Right cardiac atrium (tissue), 5 donors: ENCODE measurements at regions not wholly inside any gene's neighbourhood (a gene's known extent, or its start where the extent isn't known, plus 50 kb on each side); places are given as distances from the start of the nearest gene placed in this dataset.

ENCODE experiments used
- ATAC-seq, 2 donors: fragments of 200-7000 bp; cut with Tn5 transposase; one replicate each; pipeline versions ENCODE4 v1.8.0 to v1.9.1; 2020; ENCODE audit warnings: moderate library complexity in 2 of 2, mild to moderate bottlenecking in 1 of 2
- DNase-seq, 3 donors: peaks; one replicate each; pipeline ENCODE4 v3.0.0-alpha.2; 2020
- H3K27ac ChIP-seq: one replicate; pipeline ENCODE4 v1.5.1; 2013; ENCODE audit warnings: mild to moderate bottlenecking, low read length, control low read depth, moderate library complexity
- H3K27me3 ChIP-seq: one replicate; pipeline ENCODE4 v1.6.1; 2013; ENCODE audit not compliant: control insufficient read depth, insufficient read depth
- H3K4me1 ChIP-seq: one replicate; pipeline ENCODE4 v1.6.1; 2013; ENCODE audit warnings: low read length; ENCODE audit not compliant: control insufficient read depth, insufficient read depth
- H3K4me3 ChIP-seq: one replicate; pipeline ENCODE4 v1.5.1; 2013; ENCODE audit warnings: low read length, control low read depth
- H3K9me3 ChIP-seq: one replicate; pipeline ENCODE4 v1.6.1; 2013; ENCODE audit warnings: low read length; ENCODE audit not compliant: control insufficient read depth
- WGBS: extraction: QIAGEN DNeasy Blood & Tissue Kit; methylation state at CpG from one replicate; pipeline ENCODE4 v1.1.7; 2013; 5-methylcytosine and 5-hydroxymethylcytosine counted together
- intact Hi-C, 4 donors: fragments of 100-400 bp; cut with DNase I; formaldehyde crosslinking; loops; one replicate each; pipeline versions ENCODE4 v1.11.0 to v1.14.0; 2022 to 2023
- donor health status: healthy with polysubstance abuse.
- donor health status: DM: no; HTN: yes; CAD: no.
- donor health status: DM: no; HTN: no; CAD: no.
- donor health status: DM: no; HTN: yes; CAD: no; lungs with severe emphysema.
- donor health status: DM: yes; HTN: yes; CAD: no.

- no peak for ATAC-seq
- Histone ChIP-seq H3K27me3 (no peaks in the 10 kb centered on the region), H3K9me3 (no peaks in the 10 kb centered on the region), H3K4me3 (no peak overlapping the region), H3K4me1 (peaks cover 2% of the 10 kb centered on the region), H3K27ac (no peak overlapping the region)
- DNase-seq = no peak
- intact Hi-C loops = no loop called here
- 92% methylated on average over 6 of the region's 6 CpGs for WGBS
Measured at GRCh38 chrX:20409991-20410390, 143.3 kb upstream of the RPS6KA3 start.

- DNase-seq = no peak
- ATAC-seq = no peak
- intact Hi-C loops = no loop called here
- Histone ChIP-seq H3K27ac (no peak overlapping the region), H3K27me3 (no peaks in the 10 kb centered on the region), H3K9me3 (no peaks in the 10 kb centered on the region), H3K4me3 (no peak overlapping the region), H3K4me1 (no peaks in the 10 kb centered on the region)
- 58% methylated on average over 3 of the region's 3 CpGs for WGBS
Measured at GRCh38 chrX:20402956-20403355, 136.2 kb upstream of the RPS6KA3 start.

DNA sequence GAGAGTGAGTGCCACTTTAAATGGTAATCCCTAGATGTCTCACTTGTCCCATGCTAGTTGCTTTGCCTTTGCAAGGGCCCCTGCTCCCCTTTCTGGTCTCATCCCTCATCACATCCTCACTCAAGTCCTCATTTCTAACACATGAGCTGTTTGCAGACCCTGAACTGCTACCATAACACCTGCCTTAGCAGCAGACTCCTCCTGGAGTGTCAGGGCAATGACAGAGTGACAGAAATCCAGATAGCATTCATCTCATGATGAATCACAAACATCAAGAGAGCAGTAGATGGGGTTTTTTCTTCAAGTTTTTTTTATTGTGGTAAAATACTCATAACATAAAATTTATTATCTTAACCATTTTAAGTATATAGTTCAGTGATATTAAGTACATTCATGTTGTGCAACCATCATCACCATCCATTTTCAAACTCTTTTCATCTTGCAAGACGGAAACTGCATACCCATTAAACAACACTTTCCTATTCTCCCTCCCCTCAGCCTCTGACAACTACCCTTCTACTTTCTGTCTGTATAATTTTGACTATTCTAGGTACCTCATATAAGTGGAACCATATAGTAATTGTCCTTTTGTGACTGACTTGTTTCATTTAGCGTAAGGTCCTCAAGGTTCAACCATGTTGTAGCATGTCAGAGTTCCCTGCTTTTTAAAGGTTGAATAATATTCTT lies 133.2 kb upstream of the RPS6KA3 start:
- intact Hi-C loops = no loop called here
- 98% methylated on average over 2 of the region's 2 CpGs for WGBS
- no peaks in the 10 kb centered on the region for H3K27me3 ChIP-seq
- ATAC-seq = no peak
- DNase-seq = no peak
- H3K9me3 ChIP-seq = no peaks in the 10 kb centered on the region
- H3K27ac ChIP-seq = no peak overlapping the region
- H3K4me1 ChIP-seq = peaks cover 1% of the 10 kb centered on the region
- no peak overlapping the region for H3K4me3 ChIP-seq

- Histone ChIP-seq H3K4me3 (no peak overlapping the region), H3K27me3 (no peaks in the 10 kb centered on the region), H3K9me3 (no peaks in the 10 kb centered on the region), H3K4me1 (peaks cover 1% of the 10 kb centered on the region), H3K27ac (no peak overlapping the region)
- intact Hi-C loops = no loop called here
- no peak for DNase-seq
- no peak for ATAC-seq
- 86% methylated on average over 2 of the region's 2 CpGs for WGBS
Measured at GRCh38 chrX:20397587-20397986, 130.9 kb upstream of the RPS6KA3 start.

DNA sequence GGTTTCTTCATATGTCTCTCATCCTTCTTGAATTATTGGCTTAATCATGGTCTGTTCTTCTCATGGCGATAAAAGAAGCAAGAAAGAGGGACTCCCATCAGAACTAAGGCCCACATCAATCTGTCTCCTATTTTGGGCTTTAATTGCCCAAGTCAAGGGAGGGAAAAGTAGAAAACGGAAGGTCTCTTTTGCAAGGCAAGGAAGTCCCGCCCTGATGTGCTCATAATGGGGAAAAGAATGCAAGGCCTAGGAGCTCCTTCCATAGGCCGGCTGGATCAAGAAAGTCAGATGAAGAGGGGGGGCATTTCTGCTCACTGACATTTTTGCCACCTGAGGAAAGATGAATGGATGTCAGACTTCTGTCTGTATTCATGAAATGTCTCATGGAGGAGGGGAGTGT lies 127.7 kb upstream of the RPS6KA3 start:
- ATAC-seq = no peak
- no peak for DNase-seq
- intact Hi-C loops = no loop called here
- Histone ChIP-seq H3K27me3 (no peaks in the 10 kb centered on the region), H3K4me1 (peaks cover 1% of the 10 kb centered on the region), H3K27ac (no peak overlapping the region), H3K9me3 (no peaks in the 10 kb centered on the region), H3K4me3 (no peak overlapping the region)
- WGBS = 78% methylated on average over 4 of the region's 4 CpGs

GRCh38 chrX:20393944-20394343 lies 127.2 kb upstream of the RPS6KA3 start:
- WGBS = 56% methylated on average over 1 of the region's 1 CpG
- Histone ChIP-seq H3K27ac (no peak overlapping the region), H3K4me1 (peaks cover 1% of the 10 kb centered on the region), H3K9me3 (no peaks in the 10 kb centered on the region), H3K4me3 (no peak overlapping the region), H3K27me3 (no peaks in the 10 kb centered on the region)
- intact Hi-C loops = no loop called here
- ATAC-seq = no peak
- no peak for DNase-seq

DNA sequence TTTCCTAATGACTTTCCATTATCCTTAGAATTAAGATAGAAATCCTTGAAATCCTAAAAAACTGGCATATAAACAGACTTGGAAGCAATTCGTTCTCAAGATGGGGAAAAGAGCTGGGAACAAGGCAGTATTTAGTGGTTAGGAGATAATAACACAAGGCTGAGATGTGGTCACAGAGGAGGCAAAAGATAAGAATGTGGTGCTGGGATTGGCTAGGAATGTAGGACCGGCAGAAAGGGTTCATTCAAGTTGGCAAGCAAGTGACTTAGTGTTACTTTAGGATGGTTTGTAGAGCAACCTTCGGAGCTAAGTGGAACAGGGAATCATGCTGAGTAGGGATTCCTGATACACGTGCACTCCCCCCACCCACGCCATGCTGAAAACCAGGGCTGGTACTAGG lies 121.9 kb upstream of the RPS6KA3 start:
- no peak for DNase-seq
- no peak for ATAC-seq
- Histone ChIP-seq H3K27ac (no peak overlapping the region), H3K27me3 (no peaks in the 10 kb centered on the region), H3K4me1 (no peaks in the 10 kb centered on the region), H3K4me3 (no peak overlapping the region), H3K9me3 (no peaks in the 10 kb centered on the region)
- intact Hi-C loops = no loop called here
- 43% methylated on average over 5 of the region's 5 CpGs for WGBS

- Histone ChIP-seq H3K4me3 (no peak overlapping the region), H3K27ac (no peak overlapping the region), H3K27me3 (no peaks in the 10 kb centered on the region), H3K4me1 (peaks cover 2% of the 10 kb centered on the region), H3K9me3 (no peaks in the 10 kb centered on the region)
- ATAC-seq = peak in 1 of 2 donors; percentile 21
- 33% methylated on average over 1 of the region's 1 CpG for WGBS
- no peak for DNase-seq
- intact Hi-C loops = no loop called here
Measured at GRCh38 chrX:20383477-20383876, 116.8 kb upstream of the RPS6KA3 start.

GRCh38 chrX:20382518-20383297 lies 116.0 kb upstream of the RPS6KA3 start:
- DNase-seq (no peak), ATAC-seq (peak; percentile 67 to 77)
- Histone ChIP-seq H3K4me1 (peaks cover 2% of the 10 kb centered on the region), H3K27ac (no peak overlapping the region), H3K27me3 (no peaks in the 10 kb centered on the region), H3K4me3 (no peak overlapping the region), H3K9me3 (no peaks in the 10 kb centered on the region)
- 50% methylated on average over 3 of the region's 3 CpGs for whole genome bisulfite sequencing
- intact Hi-C loops = no loop called here

DNA sequence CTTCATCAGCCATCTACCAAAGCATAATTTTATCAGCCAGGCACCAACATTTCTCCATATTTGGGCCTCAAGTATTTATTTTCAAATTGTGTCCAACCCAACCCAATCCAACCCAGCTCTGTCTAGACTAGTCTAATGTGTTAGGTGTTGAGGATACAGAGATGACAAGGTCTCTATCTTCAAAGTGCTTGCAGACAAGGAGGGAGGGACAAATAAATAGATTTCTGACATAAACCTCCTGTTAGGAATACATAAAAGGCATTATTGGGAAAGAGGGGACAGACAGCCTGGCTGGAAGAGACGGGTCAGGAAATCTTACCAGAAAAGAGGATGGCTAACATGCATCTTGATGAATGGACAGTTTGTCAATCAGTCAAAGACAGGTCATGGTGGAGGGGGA lies 115.4 kb upstream of the RPS6KA3 start:
- no peak for DNase-seq
- no peak for ATAC-seq
- intact Hi-C loops = no loop called here
- Histone ChIP-seq H3K4me3 (no peak overlapping the region), H3K27me3 (no peaks in the 10 kb centered on the region), H3K4me1 (peaks cover 2% of the 10 kb centered on the region), H3K27ac (no peak overlapping the region), H3K9me3 (no peaks in the 10 kb centered on the region)
- WGBS = 71% methylated on average over 1 of the region's 1 CpG

DNA sequence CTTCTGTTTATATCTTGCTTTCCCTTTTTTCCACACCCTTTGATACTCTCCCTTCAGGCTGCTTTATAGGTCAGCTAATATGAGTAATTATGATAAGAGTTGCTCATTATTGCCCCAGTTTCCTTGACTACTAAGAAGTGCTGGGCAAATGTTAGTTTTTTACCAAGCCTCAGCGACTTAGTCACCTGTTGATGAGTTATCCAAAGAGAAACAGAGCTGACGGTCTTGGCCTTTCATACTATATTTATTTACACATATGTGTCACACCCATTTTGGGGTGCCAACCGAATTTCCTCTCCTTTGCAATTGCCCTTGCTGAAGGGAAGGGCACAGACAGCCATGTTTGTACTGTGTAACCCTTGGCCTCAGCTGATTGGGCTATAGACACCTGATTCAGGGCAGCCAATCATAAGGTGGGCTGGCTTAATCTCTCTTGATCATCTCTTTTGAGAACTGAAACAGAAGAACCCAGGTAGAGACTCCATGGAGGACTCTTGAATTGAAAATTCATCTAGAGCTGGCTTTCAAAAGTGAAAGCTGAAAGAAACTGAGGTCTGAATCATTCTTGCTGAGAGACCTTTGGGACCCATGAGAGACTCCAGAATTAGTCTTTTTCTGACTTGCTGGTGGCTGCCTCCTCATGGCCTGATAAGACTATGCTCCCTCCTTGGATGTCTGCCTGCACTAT lies 111.7 kb upstream of the RPS6KA3 start:
- DNase-seq = no peak
- Histone ChIP-seq H3K27ac (no peak overlapping the region), H3K27me3 (no peaks in the 10 kb centered on the region), H3K4me3 (no peak overlapping the region), H3K4me1 (peaks cover 8% of the 10 kb centered on the region), H3K9me3 (no peaks in the 10 kb centered on the region)
- ATAC-seq = no peak
- intact Hi-C loops = no loop called here
- WGBS = 87% methylated on average over 3 of the region's 3 CpGs
